HepG2 (cell line): ENCODE measurements at regions not wholly inside any gene's neighbourhood (a gene's known extent, or its start where the extent isn't known, plus 50 kb on each side); places are given as distances from the start of the nearest gene placed in this dataset.

ENCODE experiments used
- BRCA1 ChIP-seq: sonication (generic); formaldehyde crosslinking; IDR thresholded peaks from 2 replicates; pipeline ENCODE4 v1.4.0; 2020; ENCODE audit warnings: missing genetic modification reagents
- CBFB ChIP-seq: sonication (generic); formaldehyde crosslinking; IDR thresholded peaks from 2 replicates; pipeline ENCODE4 v1.4.0; 2020; ENCODE audit warnings: missing genetic modification reagents
- DBP ChIP-seq: sonication (generic); formaldehyde crosslinking; IDR thresholded peaks from 2 replicates; pipeline ENCODE4 v1.4.0; 2020; ENCODE audit warnings: missing genetic modification reagents; ENCODE audit errors: not compliant biosample characterization
- DZIP1 ChIP-seq: sonication (generic); formaldehyde crosslinking; IDR thresholded peaks from 2 replicates; pipeline ENCODE4 v1.5.0; 2020; ENCODE audit warnings: mild to moderate bottlenecking, missing genetic modification reagents
- ELF1 ChIP-seq: sonication (generic); formaldehyde crosslinking; IDR thresholded peaks from 2 replicates; pipeline ENCODE4 v1.4.0; 2020; ENCODE audit warnings: missing genetic modification reagents
- FOXP1 ChIP-seq, 2 experiments: fragments of 450-650 bp in 1 of 2; IDR thresholded peaks; 2 replicates each; pipeline ENCODE4 v1.6.1; 2017 to 2018; ENCODE audit warnings: antibody characterized with exemption in 1 of 2
- HNRNPL ChIP-seq: fragments of 200-400 bp; formaldehyde crosslinking; IDR thresholded peaks from 2 replicates; pipeline ENCODE4 v1.6.1; 2017; ENCODE audit warnings: mild to moderate bottlenecking, low read depth, low read length
- MIER3 ChIP-seq: IDR thresholded peaks from 2 replicates; pipeline ENCODE4 v1.6.1; 2016; ENCODE audit warnings: missing compliant biosample characterization, borderline replicate concordance
- PCBP2 ChIP-seq: fragments of 200-400 bp; formaldehyde crosslinking; optimal IDR thresholded peaks from 2 replicates; pipeline ENCODE3; 2018; ENCODE audit warnings: low read length, low read depth; ENCODE audit not compliant: poor library complexity, severe bottlenecking
- SMARCE1 ChIP-seq: fragments of 450-650 bp; IDR thresholded peaks from 2 replicates; pipeline ENCODE4 v1.6.1; 2017; ENCODE audit warnings: borderline replicate concordance
- SRSF9 ChIP-seq: fragments of 200-400 bp; formaldehyde crosslinking; IDR thresholded peaks from 2 replicates; pipeline ENCODE4 v1.6.1; 2018; ENCODE audit warnings: borderline replicate concordance, mild to moderate bottlenecking, low read depth, low read length; ENCODE audit not compliant: insufficient read depth, poor library complexity, severe bottlenecking
- TBP ChIP-seq: sonication (generic); formaldehyde crosslinking; IDR thresholded peaks from 2 replicates; pipeline ENCODE4 v1.5.0; 2020; ENCODE audit warnings: missing genetic modification reagents
- TRIM24 ChIP-seq: sonication (generic); formaldehyde crosslinking; IDR thresholded peaks from 2 replicates; pipeline ENCODE4 v1.8.0; 2022; ENCODE audit warnings: mild to moderate bottlenecking, missing genetic modification reagents
- ZBTB40 ChIP-seq, 2 experiments: fragments of 450-650 bp in 1 of 2; sonication (generic) in 1 of 2; formaldehyde crosslinking in 1 of 2; IDR thresholded peaks; 2 replicates each; pipeline versions ENCODE4 v1.6.1 to v1.8.0; 2016 to 2022; ENCODE audit warnings: antibody characterized with exemption in 1 of 2, mild to moderate bottlenecking in 1 of 2, missing genetic modification reagents in 1 of 2
- ZNF232 ChIP-seq: sonication (generic); formaldehyde crosslinking; IDR thresholded peaks from 2 replicates; pipeline ENCODE4 v1.4.0; 2020; ENCODE audit warnings: missing genetic modification reagents, borderline replicate concordance
- ZNF296 ChIP-seq: sonication (generic); formaldehyde crosslinking; conservative IDR thresholded peaks from 2 replicates; pipeline ENCODE4 v1.5.0; 2020; ENCODE audit warnings: mild to moderate bottlenecking, missing genetic modification reagents
- ZNF670 ChIP-seq: sonication (generic); formaldehyde crosslinking; IDR thresholded peaks from 2 replicates; pipeline ENCODE4 v1.8.0; 2022; ENCODE audit warnings: mild to moderate bottlenecking, missing genetic modification reagents, borderline replicate concordance

GRCh38 chr10:118207470-118208007 lies 134.6 kb downstream of the FAM204A start (continued):
- 0 out of 2 replicates have a peak, but pooled peaks have one; percentile 44 for TF ChIP-seq ZNF232 (CRISPR knock-in tag)
- no peak for TF ChIP-seq TRIM24 (CRISPR knock-in tag)
- no peak for TF ChIP-seq MIER3 (CRISPR knock-in tag)
- TF ChIP-seq SRSF9 = no peak
- no peak for TF ChIP-seq TBP (CRISPR knock-in tag)
- no peak for TF ChIP-seq BRCA1 (CRISPR knock-in tag)
- peak; percentile 36; the same call in 1 of the 2 replicates for TF ChIP-seq ELF1
- no peak for TF ChIP-seq SMARCE1
- TF ChIP-seq ZNF670 (CRISPR knock-in tag) = no peak
- no peak for TF ChIP-seq PCBP2
- TF ChIP-seq ZNF296 (CRISPR knock-in tag) = no peak
- TF ChIP-seq ZBTB40 (IDR thresholded peaks at IDR 0.05) = peak; percentile 94
- peak; percentile 99 for TF ChIP-seq ZBTB40 (CRISPR knock-in tag; IDR thresholded peaks at IDR 0.05)
- no peak for TF ChIP-seq DBP (CRISPR knock-in tag)
- no peak for TF ChIP-seq FOXP1 (IDR thresholded peaks at IDR 0.05)
- peak; percentile 44 for TF ChIP-seq FOXP1 (CRISPR knock-in tag; IDR thresholded peaks at IDR 0.05)
- TF ChIP-seq HNRNPL = no peak
- TF ChIP-seq CBFB = no peak
- no peak for TF ChIP-seq DZIP1 (CRISPR knock-in tag)
